Activated T-cell treated with anti-CD3 and anti-CD28 coated beads, Interleukin-2, amount 50 U/mL, for 72 hours (primary cell): ENCODE measurements at regions not wholly inside any gene's neighbourhood (a gene's known extent, or its start where the extent isn't known, plus 50 kb on each side); places are given as distances from the start of the nearest gene placed in this dataset.
"Not testable (repeated sequence)": the region's sequence is repeated elsewhere in the genome, so short reads cannot be mapped to it uniquely, and the experiment has no call there.

Experiments
- ATAC-seq, 2 donors: fragments of 150-1000 bp; cut with Tn5 transposase; replicated peaks in 1 of 2; 2 replicates each; pipeline ENCODE4 v1.10.0; 2021; ENCODE audit warnings: moderate library complexity in 2 of 2, mild to moderate bottlenecking in 1 of 2
- DNase-seq, 2 donors: peaks; one replicate each; pipeline ENCODE4 v3.0.0; 2021 to 2022; ENCODE audit warnings: mixed read lengths in 1 of 2
- H3K27ac Mint-ChIP-seq: one replicate; pipeline ENCODE4 v1.8.0; 2022; ENCODE audit warnings: mild to moderate bottlenecking, moderate library complexity, mixed read lengths
- H3K27me3 Mint-ChIP-seq: one replicate; pipeline ENCODE4 v1.8.0; 2022; ENCODE audit warnings: low read depth, mixed read lengths
- H3K36me3 Mint-ChIP-seq, 2 donors: one replicate each; pipeline ENCODE4 v1.8.0; 2022; ENCODE audit warnings: mixed read lengths in 2 of 2, mild to moderate bottlenecking in 1 of 2; ENCODE audit not compliant: insufficient read depth in 2 of 2
- H3K4me1 Mint-ChIP-seq: one replicate; pipeline ENCODE4 v1.8.0; 2022; ENCODE audit warnings: low read depth, mixed read lengths
- H3K4me3 Mint-ChIP-seq, 2 donors: one replicate each; pipeline ENCODE4 v1.8.0; 2022; ENCODE audit warnings: mild to moderate bottlenecking in 2 of 2, mixed read lengths in 2 of 2, moderate library complexity in 2 of 2
- H3K9me3 Mint-ChIP-seq, 2 donors: one replicate each; pipeline ENCODE4 v1.8.0; 2022; ENCODE audit warnings: mixed read lengths in 2 of 2

- H3K36me3 Mint-ChIP-seq, H3K4me1 Mint-ChIP-seq, DNase-seq, H3K9me3 Mint-ChIP-seq, H3K27ac Mint-ChIP-seq, ATAC-seq, H3K27me3 Mint-ChIP-seq, H3K4me3 Mint-ChIP-seq: not testable (repeated sequence)
These were observed 52.1 kb upstream of the SH3RF1 start for GRCh38 chr4:169322833-169323232.
